ENCODE measurements at regions not wholly inside any gene's neighbourhood (a gene's known extent, or its start where the extent isn't known, plus 50 kb on each side); places are given as distances from the start of the nearest gene placed in this dataset.

GRCh38 chr2:101577173-101577572 is 102.3 kb upstream of the RFX8 start:
- TF ChIP-seq CTCF (IDR thresholded peaks at IDR 0.05; ENCODE audit: poor library complexity) (no peak), EZH2 (IDR thresholded peaks at IDR 0.05; ENCODE audit: borderline replicate concordance) (no peak), EZH2phosphoT487 (IDR thresholded peaks at IDR 0.05; ENCODE audit: low read depth, severe bottlenecking, unreplicated experiment) (no peak)
